ENCODE measurements at regions not wholly inside any gene's neighbourhood (a gene's known extent, or its start where the extent isn't known, plus 50 kb on each side); places are given as distances from the start of the nearest gene placed in this dataset.

- Histone ChIP-seq H3K79me2 (ENCODE audit: control insufficient read depth, insufficient read depth, low read length) (no peaks in the 10 kb centered on the region), H3K36me3 (ENCODE audit: control insufficient read depth in 2 of 2, insufficient read depth in 2 of 2, low read length in 1 of 2) (no peaks in the 10 kb centered on the region), H3K4me3 (no peak overlapping the region), H3K9me3 (replicated peaks; ENCODE audit: control insufficient read depth, insufficient read depth, low read length) (no peaks in the 10 kb centered on the region), H4K20me1 (ENCODE audit: control insufficient read depth, insufficient read depth) (no peaks in the 10 kb centered on the region), H3K4me1 (ENCODE audit: control insufficient read depth, insufficient read depth, low read length) (no peaks in the 10 kb centered on the region), H3K4me2 (ENCODE audit: control insufficient read depth, insufficient read depth) (no peak overlapping the region), H3K9ac (ENCODE audit: control insufficient read depth, insufficient read depth, low read length) (no peak overlapping the region), H3K27ac (ENCODE audit: control insufficient read depth, insufficient read depth) (no peak overlapping the region), H2AFZ (ENCODE audit: control insufficient read depth, low read depth, low read length) (no peak overlapping the region), H3K27me3 (replicated peaks in 1 of 2; ENCODE audit: control insufficient read depth in 2 of 2, insufficient read depth in 2 of 2, low read length in 1 of 2) (no peaks in the 10 kb centered on the region)
- intact Hi-C loops (cut with micrococcal nuclease; ENCODE audit: unreplicated experiment) = no loop called here
- RAD21 ChIA-PET (ENCODE audit: unreplicated experiment) = no interaction called here
- SMC1A ChIA-PET (ENCODE audit: uncharacterized antibody, unreplicated experiment) = no interaction called here
- CTCF ChIA-PET = interaction anchor here (1.5 kb wide), 1 partner anchor 19 kb away, joined by 3 read pairs; no protein-coding TSS in a partner anchor
- in situ Hi-C loops (cut with MboI) = no loop called here
- FAIRE-seq (no peak), ATAC-seq (no peak), DNase-seq (ENCODE audit: low read depth, low spot score) (no peak)
- 3% methylated on average over 6 of the region's 6 CpGs for WGBS (ENCODE audit: insufficient coverage, insufficient replicate concordance, low lambda C conversion rate, missing lambda C conversion rate)
- no TSS peak for BruUV-seq (replicated peaks)
- TF ChIP-seq EGR1 (IDR thresholded peaks at IDR 0.05; ENCODE audit: borderline replicate concordance in 1 of 2, low read depth in 2 of 2, low read length in 2 of 2) = no peak
- no peak for TF ChIP-seq BHLHE40 (IDR thresholded peaks at IDR 0.05; ENCODE audit: borderline replicate concordance in 1 of 2, low read depth in 2 of 2, low read length in 1 of 2)
- no peak for TF ChIP-seq CUX1 (IDR thresholded peaks at IDR 0.05; ENCODE audit: insufficient replicate concordance, low read depth, low read length)
- POLR2A ChIA-PET = no interaction called here
These were observed 1292.6 kb upstream of the MAP3K7 start for GRCh38 chr6:91879386-91879995.

Measured in GM12878 (cell line).